ENCODE measurements at regions not wholly inside any gene's neighbourhood (a gene's known extent, or its start where the extent isn't known, plus 50 kb on each side); places are given as distances from the start of the nearest gene placed in this dataset.

- H3K27ac ChIP-seq, result no peak overlapping the region
- H3K4me1 ChIP-seq, result no peaks in the 10 kb centered on the region
- 82 to 84% methylated on average over 7 of the region's 7 CpGs for WGBS, 2 donors
- no peak for DNase-seq (ENCODE audit: low spot score in 2 of 2)
- no peaks in the 10 kb centered on the region for H3K9me3 ChIP-seq
- no peaks in the 10 kb centered on the region for H3K27me3 ChIP-seq
- no peak overlapping the region for H3K4me3 ChIP-seq
- H3K36me3 ChIP-seq, result no peaks in the 10 kb centered on the region
- TF ChIP-seq POLR2A (IDR thresholded peaks at IDR 0.05) (no peak), EP300 (IDR thresholded peaks at IDR 0.05) (no peak), CTCF (IDR thresholded peaks at IDR 0.05) (no peak)
These were observed 481.1 kb downstream of the CBLN2 start for GRCh38 chr18:72063001-72063400.

- TF ChIP-seq CTCF (IDR thresholded peaks at IDR 0.05) (no peak), EP300 (IDR thresholded peaks at IDR 0.05) (no peak), POLR2A (IDR thresholded peaks at IDR 0.05) (no peak)
- no peaks in the 10 kb centered on the region for H3K9me3 ChIP-seq
- 87 to 89% methylated on average over 7 of the region's 7 CpGs for WGBS, 2 donors
- no peak overlapping the region for H3K27ac ChIP-seq
- no peak for DNase-seq (ENCODE audit: low spot score in 2 of 2)
- no peaks in the 10 kb centered on the region for H3K36me3 ChIP-seq
- H3K4me1 ChIP-seq, result no peaks in the 10 kb centered on the region
- no peak overlapping the region for H3K4me3 ChIP-seq
- no peaks in the 10 kb centered on the region for H3K27me3 ChIP-seq
These were observed 485.3 kb downstream of the CBLN2 start for GRCh38 chr18:72058851-72059250.

GRCh38 chr18:72056171-72056570 lies 488.0 kb downstream of the CBLN2 start:
- TF ChIP-seq CTCF (IDR thresholded peaks at IDR 0.05), result no peak
- TF ChIP-seq EP300 (IDR thresholded peaks at IDR 0.05), result no peak
- no peak for TF ChIP-seq POLR2A (IDR thresholded peaks at IDR 0.05)
- Histone ChIP-seq H3K27me3 (no peaks in the 10 kb centered on the region), H3K27ac (no peak overlapping the region), H3K4me3 (no peak overlapping the region), H3K36me3 (no peaks in the 10 kb centered on the region), H3K4me1 (no peaks in the 10 kb centered on the region), H3K9me3 (no peaks in the 10 kb centered on the region)
- DNase-seq (ENCODE audit: low spot score in 2 of 2), result no peak

GRCh38 chr18:72041313-72042032 lies 502.7 kb downstream of the CBLN2 start:
- H3K27me3 ChIP-seq, result no peaks in the 10 kb centered on the region
- no peaks in the 10 kb centered on the region for H3K9me3 ChIP-seq
- H3K27ac ChIP-seq, result no peak overlapping the region
- WGBS, 2 donors, result 73 to 78% methylated on average over 7 of the region's 7 CpGs
- no peak overlapping the region for H3K4me3 ChIP-seq
- TF ChIP-seq CTCF (IDR thresholded peaks at IDR 0.05) (no peak), EP300 (IDR thresholded peaks at IDR 0.05) (no peak), POLR2A (IDR thresholded peaks at IDR 0.05) (no peak)
- no peak for DNase-seq (ENCODE audit: low spot score in 2 of 2)
- H3K4me1 ChIP-seq, result no peaks in the 10 kb centered on the region
- H3K36me3 ChIP-seq, result no peaks in the 10 kb centered on the region

GRCh38 chr18:72013427-72013850 lies 530.7 kb downstream of the CBLN2 start:
- H3K36me3 ChIP-seq, result no peaks in the 10 kb centered on the region
- TF ChIP-seq CTCF (IDR thresholded peaks at IDR 0.05) (no peak), EP300 (IDR thresholded peaks at IDR 0.05) (no peak), POLR2A (IDR thresholded peaks at IDR 0.05) (no peak)
- no peaks in the 10 kb centered on the region for H3K9me3 ChIP-seq
- H3K27ac ChIP-seq, result no peak overlapping the region
- H3K4me1 ChIP-seq, result no peaks in the 10 kb centered on the region
- 46 to 53% methylated on average over 4 of the region's 4 CpGs for WGBS, 2 donors
- DNase-seq (ENCODE audit: low spot score in 2 of 2), result no peak
- no peaks in the 10 kb centered on the region for H3K27me3 ChIP-seq
- no peak overlapping the region for H3K4me3 ChIP-seq

Measured in tibial nerve (tissue), 4 donors.